GM23248 (cell line): ENCODE measurements at regions not wholly inside any gene's neighbourhood (a gene's known extent, or its start where the extent isn't known, plus 50 kb on each side); places are given as distances from the start of the nearest gene placed in this dataset.

Experiments
- DNase-seq: peaks from one replicate; pipeline ENCODE4 v3.0.0-alpha.2; 2015
- H2AFZ ChIP-seq: fragments of 200-600 bp; sonication (generic); 2 replicates; pipeline ENCODE4 v1.6.1; 2016; ENCODE audit warnings: antibody characterized with exemption
- H3F3A ChIP-seq: fragments of 200-600 bp; sonication (generic); 2 replicates; pipeline ENCODE4 v1.6.1; 2016; ENCODE audit warnings: mild to moderate bottlenecking, antibody characterized with exemption, mixed run types; ENCODE audit not compliant: insufficient read depth
- H3K27ac ChIP-seq: fragments of 200-600 bp; sonication (generic); 2 replicates; pipeline ENCODE4 v1.5.1; 2016; ENCODE audit warnings: mild to moderate bottlenecking
- H3K27me3 ChIP-seq: fragments of 200-600 bp; sonication (generic); replicated peaks from 2 replicates; pipeline ENCODE4 v1.6.1; 2016; ENCODE audit warnings: mild to moderate bottlenecking; ENCODE audit not compliant: insufficient read depth
- H3K36me3 ChIP-seq: fragments of 200-600 bp; sonication (generic); 2 replicates; pipeline ENCODE4 v1.6.1; 2016; ENCODE audit warnings: low read depth, mild to moderate bottlenecking
- H3K4me1 ChIP-seq: fragments of 200-600 bp; sonication (generic); 2 replicates; pipeline ENCODE4 v1.6.1; 2016; ENCODE audit warnings: mild to moderate bottlenecking; ENCODE audit not compliant: insufficient read depth
- H3K4me2 ChIP-seq: fragments of 200-600 bp; sonication (generic); one replicate; pipeline ENCODE4 v1.6.1; 2016; ENCODE audit warnings: mild to moderate bottlenecking; ENCODE audit not compliant: unreplicated experiment
- H3K4me3 ChIP-seq: fragments of 200-600 bp; sonication (generic); 2 replicates; pipeline ENCODE4 v1.5.1; 2016; ENCODE audit warnings: mild to moderate bottlenecking
- H3K79me2 ChIP-seq: fragments of 200-600 bp; sonication (generic); 2 replicates; pipeline ENCODE4 v1.6.1; 2016; ENCODE audit warnings: mild to moderate bottlenecking; ENCODE audit not compliant: insufficient read depth
- H3K9ac ChIP-seq: fragments of 200-600 bp; sonication (generic); 2 replicates; pipeline ENCODE4 v1.6.1; 2016; ENCODE audit warnings: mild to moderate bottlenecking
- H3K9me2 ChIP-seq: fragments of 200-600 bp; sonication (generic); 2 replicates; pipeline ENCODE4 v1.6.1; 2016; ENCODE audit warnings: mixed run types, mild to moderate bottlenecking, moderate library complexity; ENCODE audit not compliant: insufficient read depth
- H3K9me3 ChIP-seq: fragments of 200-600 bp; sonication (generic); one replicate; pipeline ENCODE4 v1.6.1; 2017; ENCODE audit warnings: low read depth
- H4K20me1 ChIP-seq: fragments of 200-600 bp; sonication (generic); 2 replicates; pipeline ENCODE4 v1.6.0; 2016; ENCODE audit not compliant: insufficient read depth
- EZH2 ChIP-seq: fragments of 200-600 bp; sonication (generic); IDR thresholded peaks from 2 replicates; pipeline ENCODE4 v1.6.1; 2018; ENCODE audit warnings: antibody characterized with exemption, mild to moderate bottlenecking; ENCODE audit not compliant: insufficient read depth, poor library complexity, severe bottlenecking
- EZH2phosphoT487 ChIP-seq: fragments of 200-600 bp; sonication (generic); IDR thresholded peaks from 2 replicates; pipeline ENCODE4 v1.6.1; 2018; ENCODE audit warnings: antibody characterized with exemption, moderate library complexity, mild to moderate bottlenecking, low read depth; ENCODE audit not compliant: insufficient read depth
- WGBS, 2 experiments: methylation state at CpG; one replicate each; pipeline ENCODE4 v1.1.6; 2015 to 2017; ENCODE audit warnings: low lambda C conversion rate in 2 of 2, low coverage in 1 of 2; ENCODE audit errors: missing lambda C conversion rate in 2 of 2; 5-methylcytosine and 5-hydroxymethylcytosine counted together
- in situ Hi-C: fragments of 300-500 bp; cut with MboI; formaldehyde crosslinking; loops from 2 replicates; pipeline ENCODE4 v1.15.0; 2020

DNA sequence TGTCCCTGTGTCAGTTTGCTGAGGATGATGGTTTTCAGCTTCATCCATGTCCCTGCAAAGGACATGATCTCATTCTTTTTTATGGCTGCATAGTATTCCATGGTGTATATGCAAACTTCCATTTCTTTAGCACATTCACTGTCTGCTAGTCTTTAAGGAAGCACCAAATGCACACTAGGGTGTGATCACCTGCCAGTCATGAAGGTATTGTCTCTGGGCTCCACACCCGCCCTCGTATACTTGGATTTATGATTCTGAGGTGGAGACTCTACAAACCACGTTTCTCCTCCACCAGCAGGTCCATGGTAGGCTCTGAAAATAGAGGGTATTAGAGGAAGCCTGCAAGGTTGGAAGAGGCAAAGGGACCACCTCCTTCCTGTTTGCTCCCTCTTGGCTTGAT lies 75.9 kb upstream of the MAML3 start:
- no peaks in the 10 kb centered on the region for H3F3A ChIP-seq
- in situ Hi-C loops: no loop called here
- no peaks in the 10 kb centered on the region for H3K9me3 ChIP-seq
- H3K27me3 ChIP-seq: no peaks in the 10 kb centered on the region
- WGBS, 2 experiments: 82 to 84% methylated on average over 3 of the region's 3 CpGs
- TF ChIP-seq EZH2 (no peak), EZH2phosphoT487 (no peak)
- no peaks in the 10 kb centered on the region for H3K36me3 ChIP-seq
- no peak overlapping the region for H3K4me3 ChIP-seq
- no peak overlapping the region for H3K4me2 ChIP-seq
- H4K20me1 ChIP-seq: no peaks in the 10 kb centered on the region
- H3K79me2 ChIP-seq: no peaks in the 10 kb centered on the region
- H3K9me2 ChIP-seq: no peaks in the 10 kb centered on the region
- 0 out of 2 replicates have a peak, but pooled peaks cover 4% of the 10 kb centered on the region for H3K4me1 ChIP-seq
- no peak overlapping the region for H3K27ac ChIP-seq
- no peak for DNase-seq
- no peak overlapping the region for H3K9ac ChIP-seq
- H2AFZ ChIP-seq: no peak overlapping the region

DNA sequence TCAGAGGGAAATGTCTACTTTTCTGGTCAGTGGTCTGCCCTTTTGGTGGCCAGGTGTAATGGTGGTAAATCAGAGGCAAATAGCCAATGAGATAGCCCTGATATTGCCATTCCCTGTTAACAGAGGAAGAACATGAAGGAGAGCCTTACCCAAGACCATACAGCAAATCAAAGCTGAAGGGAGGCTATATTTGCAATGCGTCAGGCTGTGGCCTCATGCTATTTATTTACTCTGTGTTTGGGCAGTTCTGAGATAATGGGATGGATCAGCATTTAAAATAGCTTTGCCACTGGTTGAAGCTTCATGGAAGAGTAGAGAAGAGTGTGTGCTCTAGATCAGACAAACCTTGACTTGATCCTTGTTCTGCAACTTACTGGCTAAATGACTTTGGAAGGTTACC lies 73.3 kb upstream of the MAML3 start:
- Histone ChIP-seq H3K9ac (no peak overlapping the region), H3K9me3 (no peaks in the 10 kb centered on the region), H3K4me3 (no peak overlapping the region), H3K4me1 (peaks cover 9% of the 10 kb centered on the region), H3K79me2 (no peaks in the 10 kb centered on the region), H2AFZ (no peak overlapping the region), H3K36me3 (no peaks in the 10 kb centered on the region), H3K27me3 (no peaks in the 10 kb centered on the region), H4K20me1 (no peaks in the 10 kb centered on the region), H3K4me2 (no peak overlapping the region), H3K27ac (no peak overlapping the region), H3K9me2 (no peaks in the 10 kb centered on the region), H3F3A (no peaks in the 10 kb centered on the region)
- in situ Hi-C loops: no loop called here
- TF ChIP-seq EZH2 (no peak), EZH2phosphoT487 (no peak)
- WGBS, 2 experiments: 79 to 84% methylated on average over 1 of the region's 1 CpG
- DNase-seq: no peak

DNA sequence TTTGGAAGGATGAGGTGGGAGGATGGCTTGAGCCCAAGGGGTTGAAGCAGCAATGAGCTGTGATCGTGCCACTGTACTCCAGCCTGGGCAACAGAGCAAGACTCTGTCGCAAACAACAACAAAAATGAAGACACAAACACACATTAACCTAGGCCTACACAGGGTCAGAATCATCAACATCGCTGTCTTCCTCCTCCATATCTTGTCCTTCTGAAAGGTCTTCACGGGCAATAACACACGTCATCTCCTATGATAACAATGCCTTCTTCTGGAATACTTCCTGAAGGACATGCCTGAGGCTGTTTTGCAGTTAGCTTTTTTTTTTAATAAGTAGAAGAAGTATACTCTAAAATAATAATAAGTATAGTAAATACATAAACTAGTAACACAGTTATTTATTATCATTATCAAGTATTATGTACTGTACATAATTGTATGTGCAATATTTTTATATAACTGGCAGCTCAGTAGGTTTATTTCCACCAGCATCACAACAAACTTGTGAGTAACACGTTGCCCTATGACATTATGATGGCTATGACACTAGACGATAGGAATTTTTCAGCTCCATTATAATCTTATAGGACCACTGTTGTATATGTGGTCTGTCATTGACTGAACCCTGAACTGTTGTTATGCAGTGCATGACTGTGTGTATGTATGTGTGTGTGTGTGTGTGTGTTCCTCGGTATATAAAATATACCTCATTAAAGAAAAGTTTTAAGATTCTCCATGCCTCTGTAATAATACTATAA lies 69.2 kb upstream of the MAML3 start:
- in situ Hi-C loops: no loop called here
- Histone ChIP-seq H3F3A (no peaks in the 10 kb centered on the region), H3K27me3 (no peaks in the 10 kb centered on the region), H2AFZ (no peak overlapping the region), H3K4me3 (no peak overlapping the region), H3K9ac (no peak overlapping the region), H3K27ac (no peak overlapping the region), H3K4me2 (no peak overlapping the region), H3K79me2 (no peaks in the 10 kb centered on the region), H3K9me2 (no peaks in the 10 kb centered on the region), H3K36me3 (no peaks in the 10 kb centered on the region), H4K20me1 (no peaks in the 10 kb centered on the region), H3K4me1 (peaks cover 12% of the 10 kb centered on the region), H3K9me3 (no peaks in the 10 kb centered on the region)
- peak; percentile 41 for DNase-seq
- TF ChIP-seq EZH2phosphoT487 (no peak), EZH2 (no peak)
- 84 to 86% methylated on average over 8 of the region's 8 CpGs for WGBS, 2 experiments

DNA sequence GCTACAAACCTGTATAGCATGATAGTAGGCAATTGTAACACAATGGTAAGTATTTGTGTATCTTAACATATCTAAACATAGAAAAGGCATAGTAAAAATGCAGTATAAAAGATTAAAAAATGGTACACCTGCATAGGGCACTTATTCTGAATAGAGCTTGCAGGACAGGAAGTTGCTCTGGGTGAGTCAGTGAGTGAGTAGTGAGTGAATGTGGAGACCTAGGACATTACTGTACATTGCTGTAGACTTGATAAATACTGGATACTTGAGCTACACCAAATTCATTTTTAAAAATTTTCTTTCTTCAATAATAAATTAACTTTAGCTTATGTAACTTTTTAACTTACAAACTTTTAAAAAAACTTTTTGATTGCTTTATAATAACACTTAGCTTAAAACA lies 68.2 kb upstream of the MAML3 start:
- Histone ChIP-seq H3K9me3 (no peaks in the 10 kb centered on the region), H3K27ac (0 out of 2 replicates have a peak overlapping the region, but pooled peaks have one; percentile 20), H4K20me1 (no peaks in the 10 kb centered on the region), H3K4me3 (no peak overlapping the region), H3K4me2 (no peak overlapping the region), H3K79me2 (no peaks in the 10 kb centered on the region), H3K36me3 (no peaks in the 10 kb centered on the region), H3K27me3 (no peaks in the 10 kb centered on the region), H3K9me2 (no peaks in the 10 kb centered on the region), H3K4me1 (peaks cover 12% of the 10 kb centered on the region), H3K9ac (no peak overlapping the region), H3F3A (no peaks in the 10 kb centered on the region), H2AFZ (no peak overlapping the region)
- in situ Hi-C loops: no loop called here
- TF ChIP-seq EZH2 (no peak), EZH2phosphoT487 (no peak)
- peak; percentile 54 for DNase-seq

DNA sequence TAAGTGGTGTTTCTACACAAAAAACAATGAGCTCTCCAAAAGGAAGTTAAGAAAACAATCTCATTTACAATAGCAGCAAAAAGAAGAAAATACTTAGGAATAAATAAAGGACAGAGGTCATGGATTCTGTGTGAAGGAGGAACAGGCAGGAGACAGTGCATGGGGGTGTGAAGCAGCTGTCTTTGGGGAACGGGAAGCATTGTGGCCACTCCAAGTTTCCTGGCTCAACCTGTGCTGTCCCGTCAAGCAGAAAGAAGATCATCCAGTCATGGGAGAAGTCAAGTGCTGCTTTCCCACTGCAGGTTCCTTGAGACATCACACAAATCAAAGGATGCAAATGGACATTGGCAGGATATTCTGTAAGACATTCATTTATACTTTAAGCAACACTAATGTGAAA lies 66.1 kb upstream of the MAML3 start:
- Histone ChIP-seq H3K79me2 (no peaks in the 10 kb centered on the region), H3K27me3 (no peaks in the 10 kb centered on the region), H3K9ac (no peak overlapping the region), H3K27ac (no peak overlapping the region), H3K4me1 (peaks cover 12% of the 10 kb centered on the region), H3K4me2 (no peak overlapping the region), H3K4me3 (no peak overlapping the region), H2AFZ (no peak overlapping the region), H3F3A (no peaks in the 10 kb centered on the region), H3K9me3 (no peaks in the 10 kb centered on the region), H4K20me1 (no peaks in the 10 kb centered on the region), H3K36me3 (no peaks in the 10 kb centered on the region), H3K9me2 (no peaks in the 10 kb centered on the region)
- DNase-seq: no peak
- in situ Hi-C loops: no loop called here
- WGBS, 2 experiments: 62 to 74% methylated on average over 2 of the region's 2 CpGs
- TF ChIP-seq EZH2phosphoT487 (no peak), EZH2 (no peak)
